NCI-H1436 treated with DMSO at 0.1 percent for 48 hours (cell line): ENCODE measurements at regions not wholly inside any gene's neighbourhood (a gene's known extent, or its start where the extent isn't known, plus 50 kb on each side); places are given as distances from the start of the nearest gene placed in this dataset.

ENCODE experiments used
- DNase-seq: peaks from one replicate; lab custom pipeline; 2025; lab: John Stamatoyannopoulos, UW

DNA sequence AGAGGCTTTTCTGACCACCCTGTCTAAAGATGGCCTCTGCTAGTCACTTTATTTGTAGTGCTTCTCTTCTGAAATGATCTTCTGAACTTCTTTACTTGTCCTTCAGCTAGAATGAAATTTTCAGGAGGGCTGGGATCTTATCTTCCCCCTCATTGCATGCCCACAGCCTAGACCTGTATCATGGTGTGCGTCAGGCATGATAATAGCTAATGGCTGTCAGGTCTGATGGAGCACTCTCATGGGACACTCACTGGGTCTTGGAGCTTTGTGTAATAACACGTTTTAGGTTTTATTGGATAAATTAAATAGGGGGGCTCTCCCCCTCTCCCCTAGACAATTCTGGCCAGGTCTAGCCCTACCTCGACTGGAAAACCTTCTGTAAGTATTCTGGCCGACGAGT lies 97.1 kb upstream of the NRXN3 start:
- DNase-seq, result peak; percentile 56

DNA sequence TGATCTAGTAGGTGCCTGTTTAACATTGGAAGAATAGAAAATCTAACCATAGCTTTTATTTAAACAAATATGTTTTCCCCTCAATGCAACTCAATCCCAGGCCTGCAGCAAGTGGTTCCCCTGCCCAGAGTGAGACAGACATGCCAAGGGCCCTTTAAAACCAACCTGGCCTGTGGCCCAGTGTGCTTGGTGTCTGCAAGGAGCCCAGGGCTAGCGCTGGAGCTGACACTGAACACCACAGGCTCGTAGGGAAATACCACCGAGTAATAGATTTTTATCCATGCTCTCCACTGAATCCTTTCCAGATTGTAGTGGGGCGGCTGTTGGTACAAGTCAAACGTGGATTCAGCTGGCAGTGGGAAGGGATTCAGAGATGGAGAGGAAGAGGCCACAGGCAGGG lies 95.6 kb upstream of the NRXN3 start:
- DNase-seq, result no peak

DNA sequence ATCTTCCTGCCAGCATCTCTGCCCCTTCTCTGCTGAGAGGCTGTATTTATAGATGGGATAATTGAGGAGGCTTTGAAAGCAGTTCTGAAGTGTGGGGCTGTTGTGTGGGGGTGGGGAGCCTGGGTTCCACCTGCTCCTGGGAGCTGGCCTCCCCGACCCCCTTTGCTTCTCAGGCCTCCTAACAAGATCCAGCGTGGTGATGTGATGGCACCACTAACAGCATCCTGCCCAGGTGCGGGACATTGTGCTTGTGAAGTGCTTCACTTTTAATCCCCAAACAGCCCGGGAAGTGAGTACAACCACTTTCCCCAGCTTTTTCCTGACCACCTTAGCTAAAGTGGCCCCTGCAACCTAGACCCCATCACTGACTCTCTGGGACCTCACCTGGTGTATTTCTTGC lies 95.1 kb upstream of the NRXN3 start:
- peak; percentile 40 for DNase-seq

DNA sequence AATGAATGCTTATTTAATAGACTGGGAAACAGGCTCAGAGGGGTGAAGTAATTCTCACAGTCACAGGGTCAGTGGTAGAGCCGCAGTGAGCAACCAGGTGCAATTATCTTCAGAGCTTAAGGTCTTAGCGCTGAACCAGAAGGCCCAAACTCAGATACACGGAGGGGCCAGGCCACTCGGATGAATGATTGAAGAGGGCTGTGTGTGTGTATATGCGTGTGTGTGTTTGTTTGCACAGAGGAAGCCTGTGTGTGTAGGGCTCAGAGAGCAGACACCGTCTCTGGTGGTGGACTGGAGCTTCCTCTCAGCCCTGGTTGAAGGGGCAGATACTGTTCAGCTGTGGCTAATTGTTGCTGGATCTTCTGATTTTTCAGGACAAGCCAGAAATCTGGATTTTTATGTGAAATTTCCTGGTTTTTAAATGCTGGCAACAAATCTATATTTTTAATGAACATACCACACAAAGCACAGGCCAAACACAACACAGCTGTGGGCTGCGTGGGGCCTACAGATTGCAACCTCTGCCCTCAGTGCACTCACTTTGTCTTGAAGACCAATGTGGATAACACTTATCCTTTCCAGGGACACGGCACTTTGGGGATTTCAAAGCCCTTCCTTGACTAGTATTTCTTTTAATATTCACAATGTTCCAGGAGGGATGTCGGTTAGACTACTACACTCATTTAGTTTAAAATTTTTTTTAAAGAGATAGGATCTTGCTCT lies 94.5 kb upstream of the NRXN3 start:
- DNase-seq, result no peak

DNA sequence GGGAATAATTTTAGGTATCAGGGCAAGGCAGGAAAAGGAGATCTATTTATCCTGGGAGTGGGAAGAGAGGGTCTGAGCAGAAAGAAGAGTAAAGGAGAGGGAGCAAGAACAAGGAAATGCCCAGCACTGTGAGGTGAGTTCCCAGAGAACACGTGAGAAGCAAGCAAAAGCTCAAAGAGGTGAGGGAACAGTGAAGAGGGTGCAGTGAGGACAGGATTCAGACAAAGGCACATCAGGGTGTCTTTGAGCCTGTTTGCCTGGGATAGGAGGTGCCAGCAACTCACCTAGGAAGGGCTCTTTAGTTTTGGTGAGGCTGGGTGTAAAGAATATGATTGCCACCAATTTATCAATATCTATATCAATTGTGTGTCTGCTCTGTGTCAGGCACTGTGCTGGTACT lies 88.9 kb upstream of the NRXN3 start:
- DNase-seq, result no peak

DNA sequence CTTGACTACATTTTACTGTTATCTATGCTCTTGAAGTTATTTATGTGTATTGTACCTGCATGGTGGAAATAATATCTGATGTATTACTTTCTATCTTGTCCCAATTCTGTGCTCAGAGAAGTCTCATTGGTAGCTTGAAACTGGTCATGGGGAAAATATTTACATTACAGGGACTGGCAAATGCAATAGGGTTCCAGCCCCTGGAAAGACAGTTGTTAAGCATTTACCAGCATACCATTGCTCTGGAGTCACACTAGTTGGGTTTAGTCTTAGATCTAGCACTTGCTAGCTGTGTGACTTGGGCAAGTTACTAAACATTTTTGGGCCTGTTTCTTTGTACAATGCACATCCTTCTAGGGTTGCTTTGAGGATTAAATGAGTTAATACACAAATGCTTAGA lies 86.3 kb upstream of the NRXN3 start:
- DNase-seq, result no peak

DNA sequence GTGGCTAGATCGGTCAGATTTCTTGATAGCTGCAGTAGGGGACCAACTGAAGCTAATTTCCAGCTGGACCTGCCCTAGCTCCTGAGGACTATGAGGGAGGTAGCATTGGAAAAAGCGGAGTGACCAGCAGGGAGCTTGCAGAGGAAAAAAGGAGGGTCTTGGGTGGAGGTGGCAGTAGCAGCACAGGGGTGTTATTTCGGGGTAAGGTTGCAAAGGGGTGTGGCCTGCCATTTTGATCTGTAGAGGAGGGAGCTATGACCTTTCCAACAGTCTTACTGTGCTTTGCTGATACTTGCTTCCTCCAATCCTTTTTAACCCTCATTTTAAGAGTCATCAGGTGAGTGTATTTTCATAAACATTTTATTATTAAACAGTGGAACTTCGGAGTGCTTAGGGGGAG lies 83.8 kb upstream of the NRXN3 start:
- no peak for DNase-seq

DNA sequence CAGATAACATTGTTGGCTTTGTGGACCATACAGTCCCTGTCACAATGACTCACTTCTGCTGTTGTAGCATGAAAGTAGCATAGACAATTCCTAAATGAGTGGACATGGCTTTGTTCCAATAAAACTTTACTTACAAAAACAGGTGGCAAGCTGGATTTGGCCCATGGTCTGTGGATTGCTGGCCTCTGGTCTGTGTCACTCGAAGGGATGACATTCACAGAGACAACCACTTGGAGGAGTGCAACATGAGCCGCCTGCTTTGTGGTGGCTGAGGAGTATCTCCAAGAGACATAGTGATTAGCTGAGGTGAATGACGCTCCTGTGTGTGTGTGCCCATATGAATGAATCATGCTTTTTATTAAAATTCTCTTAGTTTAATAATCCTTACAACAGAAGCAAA lies 81.3 kb upstream of the NRXN3 start:
- DNase-seq, result no peak

DNA sequence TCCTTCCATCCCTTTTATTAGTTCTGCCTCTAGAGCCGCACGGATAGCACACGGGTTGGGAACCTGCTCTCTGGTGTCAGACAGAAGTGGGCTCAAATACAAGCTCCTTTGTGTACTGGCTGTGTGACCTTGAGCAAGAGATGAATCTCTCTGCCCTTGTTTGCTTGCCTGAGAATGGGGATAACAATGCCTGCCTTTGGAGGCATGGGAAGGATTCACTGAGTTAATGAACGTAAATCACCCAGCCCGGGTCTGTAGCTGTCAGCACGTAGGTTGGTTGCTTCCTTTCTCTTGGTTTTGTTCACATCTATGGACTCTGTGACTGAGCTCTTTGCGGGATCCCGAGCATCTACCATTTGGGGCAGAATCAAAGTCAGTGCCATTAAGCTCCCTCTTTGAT lies 79.3 kb upstream of the NRXN3 start:
- no peak for DNase-seq

DNA sequence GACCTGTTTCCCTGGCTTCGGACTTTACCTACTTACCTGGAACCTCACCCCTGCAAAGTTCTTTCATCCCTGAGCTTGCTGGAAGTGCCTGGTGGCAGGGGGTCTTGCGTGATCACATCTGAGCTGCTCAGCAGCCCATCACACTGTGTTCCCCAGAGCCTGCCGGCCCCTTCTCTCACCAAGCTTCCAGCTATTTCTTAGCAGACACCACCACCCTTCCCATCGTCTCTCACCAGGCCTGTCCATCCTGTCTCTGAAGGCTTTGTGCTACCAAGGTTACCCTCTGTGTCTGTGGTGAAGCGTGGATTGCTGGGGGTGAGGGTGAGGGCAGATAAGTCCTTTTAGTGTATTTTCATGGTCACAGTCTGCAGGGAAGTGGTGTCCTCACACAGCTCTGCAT lies 78.8 kb upstream of the NRXN3 start:
- DNase-seq, result no peak

DNA sequence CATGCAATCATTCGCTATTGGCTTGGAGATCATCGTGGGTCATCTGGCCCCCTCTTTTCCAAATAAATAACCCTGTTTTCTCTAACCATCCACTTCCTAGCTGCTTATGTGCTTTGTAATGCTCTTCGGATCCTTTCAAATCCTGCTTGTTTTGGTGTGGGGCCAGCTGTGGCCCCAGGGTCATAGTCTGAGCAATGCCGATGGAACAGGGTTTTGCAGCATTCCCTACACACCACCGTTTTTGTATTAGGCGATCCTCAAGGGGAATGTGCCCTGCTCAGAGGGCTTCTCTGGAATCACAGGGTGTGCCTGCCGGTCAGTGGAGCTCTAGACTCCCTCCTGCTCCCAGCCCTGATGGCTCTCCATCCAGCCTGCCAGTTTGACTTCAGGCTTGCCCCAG lies 78.1 kb upstream of the NRXN3 start:
- DNase-seq, result no peak

DNA sequence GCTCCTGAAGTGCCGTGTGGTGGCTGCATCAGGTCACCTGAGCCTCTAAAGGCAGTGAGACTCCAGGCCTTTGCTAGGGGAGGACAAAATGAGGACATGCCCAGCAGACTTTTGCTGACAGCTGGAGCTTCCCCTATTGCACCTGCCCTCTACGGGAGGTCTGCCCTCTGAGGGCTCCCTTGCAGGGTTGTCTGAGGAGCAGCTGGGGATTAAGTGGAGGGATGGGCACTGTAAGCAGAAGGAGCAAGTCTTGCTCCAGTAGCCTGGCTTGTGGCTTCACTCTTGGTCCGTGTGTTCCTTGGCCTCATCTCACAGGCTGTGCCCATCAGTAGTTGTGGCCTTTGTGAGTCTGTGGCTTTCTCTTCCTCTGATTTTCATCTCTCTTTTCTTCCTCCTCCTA lies 66.9 kb upstream of the NRXN3 start:
- DNase-seq, result no peak

DNA sequence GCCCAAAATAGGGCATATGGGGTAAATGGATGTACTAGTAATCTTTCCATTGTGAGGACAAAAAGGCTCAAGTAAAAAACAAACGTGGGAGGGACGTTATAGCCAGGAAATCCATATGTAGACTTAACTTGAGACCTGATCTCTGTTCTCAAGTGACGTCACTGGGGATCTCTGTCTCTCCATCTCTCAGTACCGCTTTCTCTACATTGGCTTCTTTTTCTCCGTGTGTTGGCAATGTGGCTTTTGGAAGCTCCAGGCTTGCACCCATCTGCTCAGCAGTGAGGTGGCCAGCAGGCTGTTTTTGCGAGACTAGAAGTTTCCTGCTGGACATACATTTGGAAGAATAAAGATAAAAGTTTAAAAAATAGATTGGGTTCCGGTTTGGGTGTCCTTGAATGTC lies 66.0 kb upstream of the NRXN3 start:
- DNase-seq, result no peak

DNA sequence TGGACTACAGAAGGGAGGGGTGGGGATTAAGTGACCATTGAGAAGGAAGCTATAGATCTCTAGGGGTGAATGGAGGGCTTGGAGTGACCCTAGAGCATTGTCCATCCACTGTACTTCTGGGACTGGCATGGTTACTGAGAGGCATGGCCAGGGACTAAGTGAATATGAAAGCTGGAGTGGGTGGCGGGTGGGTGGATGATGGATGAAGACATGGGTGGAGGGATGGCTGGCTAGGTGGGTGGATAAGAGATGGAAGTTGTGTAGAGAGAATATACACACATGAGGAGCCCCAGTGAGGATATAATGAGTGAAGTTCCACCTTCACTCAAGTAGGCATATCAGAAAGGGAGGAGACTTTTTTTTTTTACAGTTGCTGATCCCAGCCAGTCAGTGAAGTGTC lies 65.5 kb upstream of the NRXN3 start:
- DNase-seq, result no peak

DNA sequence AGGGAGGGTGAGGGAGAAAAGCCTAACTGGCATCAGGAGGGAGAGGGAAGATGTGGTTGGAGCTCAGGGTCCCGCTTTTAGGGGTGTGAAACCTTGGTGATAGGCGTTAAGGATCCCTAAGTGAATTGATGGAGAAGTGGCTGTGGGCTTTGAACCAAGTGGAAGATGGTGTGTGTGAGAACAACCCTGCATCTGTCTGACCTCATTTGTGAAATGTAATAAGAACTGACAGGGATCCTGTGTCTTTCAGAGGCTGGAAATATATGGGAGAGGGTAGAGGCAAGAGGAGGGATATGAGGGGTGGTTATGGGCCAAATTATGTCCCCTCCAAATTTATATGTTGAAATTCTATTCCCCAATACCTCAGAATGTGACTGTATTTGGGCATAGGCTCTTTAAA lies 63.8 kb upstream of the NRXN3 start:
- no peak for DNase-seq

DNA sequence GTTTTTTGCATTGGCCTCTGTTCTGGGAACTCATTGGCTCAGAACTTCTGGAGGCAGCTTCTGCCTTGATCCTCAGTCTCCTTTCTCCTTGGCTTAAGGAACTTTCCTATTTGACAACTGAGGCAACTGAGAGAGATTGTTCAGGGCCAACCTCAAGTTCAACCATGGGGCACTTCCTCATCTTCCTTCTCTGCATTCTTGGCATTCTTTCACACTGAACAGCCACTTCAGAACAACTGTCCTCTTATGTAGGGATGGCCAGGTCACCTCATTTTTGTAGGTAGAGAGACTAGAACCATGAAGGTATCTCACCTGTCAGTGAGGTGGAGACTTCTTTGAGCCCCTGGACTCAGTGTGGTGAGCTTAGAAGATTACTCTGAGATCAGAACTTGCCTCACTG lies 63.0 kb upstream of the NRXN3 start:
- no peak for DNase-seq

DNA sequence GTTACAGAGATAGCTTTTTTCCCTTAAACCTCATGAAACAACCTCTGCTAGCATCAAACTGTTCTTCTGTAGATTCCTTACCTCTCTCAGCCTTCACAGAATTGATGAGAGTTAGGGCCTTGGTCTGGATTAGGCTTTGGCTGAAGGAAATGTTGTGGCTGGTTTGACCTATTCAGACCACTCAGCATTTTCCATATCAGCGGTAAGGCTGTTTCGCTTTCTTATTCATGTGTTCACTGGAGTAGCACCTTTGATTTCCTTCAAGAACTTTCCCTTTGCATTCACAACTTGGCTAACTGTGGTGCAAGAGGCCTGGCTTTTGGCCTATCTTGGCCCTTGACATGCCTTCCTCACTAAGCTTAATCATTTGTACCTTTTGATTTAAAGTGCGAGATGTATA lies 50.7 kb upstream of the NRXN3 start:
- no peak for DNase-seq
